ENCODE measurements at regions not wholly inside any gene's neighbourhood (a gene's known extent, or its start where the extent isn't known, plus 50 kb on each side); places are given as distances from the start of the nearest gene placed in this dataset.

GRCh38 chr3:150079029-150079739 is 108.5 kb upstream of the PFN2 start:
- no peak for DNase-seq

GRCh38 chr3:150077581-150078247 is 107.0 kb upstream of the PFN2 start:
- no peak for DNase-seq

GRCh38 chr3:150077107-150077506 is 106.4 kb upstream of the PFN2 start:
- no peak for DNase-seq

GRCh38 chr3:150076443-150076842 is 105.7 kb upstream of the PFN2 start:
- DNase-seq = no peak

- no peak for DNase-seq
Measured at GRCh38 chr3:150075417-150075865, 104.7 kb upstream of the PFN2 start.

- no peak for DNase-seq
Measured at GRCh38 chr3:150074697-150075416, 104.2 kb upstream of the PFN2 start.

GRCh38 chr3:150074277-150074676 is 103.6 kb upstream of the PFN2 start:
- DNase-seq = no peak

- no peak for DNase-seq
Measured at GRCh38 chr3:150073513-150073912, 102.8 kb upstream of the PFN2 start.

- DNase-seq = no peak
Measured at GRCh38 chr3:150073031-150073430, 102.3 kb upstream of the PFN2 start.

GRCh38 chr3:150072576-150072975 is 101.9 kb upstream of the PFN2 start:
- DNase-seq = no peak

GRCh38 chr3:150070271-150070670 is 99.6 kb upstream of the PFN2 start:
- DNase-seq = no peak

- DNase-seq = no peak
Measured at GRCh38 chr3:150069633-150070032, 98.9 kb upstream of the PFN2 start.

GRCh38 chr3:150069154-150069527 is 98.4 kb upstream of the PFN2 start:
- DNase-seq = no peak

- DNase-seq = no peak
Measured at GRCh38 chr3:150068440-150069153, 97.9 kb upstream of the PFN2 start.

- no peak for DNase-seq
Measured at GRCh38 chr3:150067561-150067960, 96.9 kb upstream of the PFN2 start.

GRCh38 chr3:150064971-150065370 is 94.3 kb upstream of the PFN2 start:
- no peak for DNase-seq

GRCh38 chr3:150063237-150063636 is 92.5 kb upstream of the PFN2 start:
- no peak for DNase-seq

- DNase-seq = no peak
Measured at GRCh38 chr3:150062492-150062891, 91.8 kb upstream of the PFN2 start.

- no peak for DNase-seq
Measured at GRCh38 chr3:150061288-150062024, 90.8 kb upstream of the PFN2 start.

GRCh38 chr3:150059729-150060128 is 89.0 kb upstream of the PFN2 start:
- DNase-seq = no peak

GRCh38 chr3:150059241-150059640 is 88.5 kb upstream of the PFN2 start:
- no peak for DNase-seq

- no peak for DNase-seq
Measured at GRCh38 chr3:150057227-150057626, 86.5 kb upstream of the PFN2 start.

GRCh38 chr3:150055332-150055731 is 84.6 kb upstream of the PFN2 start:
- no peak for DNase-seq
